HEK293 (cell line): ENCODE measurements at regions not wholly inside any gene's neighbourhood (a gene's known extent, or its start where the extent isn't known, plus 50 kb on each side); places are given as distances from the start of the nearest gene placed in this dataset.

Experiments
- CTCF ChIA-PET: fragments of 350-600 bp; formaldehyde crosslinking; extraction: SDS; loops from one replicate; lab custom pipeline; 2021; ENCODE audit warnings: antibody characterized with exemption; lab: Yijun Ruan, JAX
- POLR2A ChIA-PET: fragments of 300-600 bp; formaldehyde crosslinking; extraction: SDS; loops from one replicate; lab custom pipeline; 2020; ENCODE audit warnings: antibody characterized with exemption, inconsistent platforms; lab: Yijun Ruan, JAX
- H3K27ac ChIP-seq: fragments of 200-500 bp; sonication (Bioruptor generic); 2 replicates; pipeline ENCODE4 v1.5.1; 2014; ENCODE audit warnings: low read depth, low read length, control low read depth, inconsistent platforms; ENCODE audit errors: extremely low read depth
- H3K36me3 ChIP-seq, 2 experiments: fragments of 200-500 bp in 1 of 2; sonication (Bioruptor generic) in 1 of 2; 1 replicate in 1 of 2; 2 replicates in 1 of 2; pipeline ENCODE4 v1.5.1; 2014 to 2017; ENCODE audit warnings: inconsistent platforms in 2 of 2, low read length in 2 of 2; ENCODE audit not compliant: control insufficient read depth in 2 of 2, insufficient read depth in 1 of 2
- H3K4me1 ChIP-seq: fragments of 200-500 bp; sonication (Bioruptor generic); 2 replicates; pipeline ENCODE4 v1.5.1; 2014; ENCODE audit warnings: mild to moderate bottlenecking, low read length, inconsistent platforms; ENCODE audit not compliant: control insufficient read depth, insufficient read depth
- H3K4me3 ChIP-seq: 2 replicates; pipeline ENCODE4 v1.5.1; 2011; ENCODE audit warnings: low read depth, mild to moderate bottlenecking, control low read depth, low read length, moderate library complexity
- H3K9me3 ChIP-seq: fragments of 200-500 bp; sonication (Bioruptor generic); 2 replicates; pipeline ENCODE4 v1.5.1; 2014; ENCODE audit warnings: low read depth, low read length, inconsistent platforms; ENCODE audit not compliant: control insufficient read depth, insufficient read depth
- AEBP2 ChIP-seq: fragments of 450-650 bp; formaldehyde crosslinking; IDR thresholded peaks from 2 replicates; pipeline ENCODE4 v1.5.1; 2016; ENCODE audit warnings: missing biosample characterization, missing genetic modification characterization, borderline replicate concordance
- MEIS1 ChIP-seq: sonication (generic); formaldehyde crosslinking; IDR thresholded peaks from 2 replicates; pipeline ENCODE4 v1.8.1; 2022; ENCODE audit warnings: missing genetic modification reagents, mild to moderate bottlenecking, borderline replicate concordance
- PATZ1 ChIP-seq: fragments of 450-650 bp; formaldehyde crosslinking; IDR thresholded peaks from 2 replicates; pipeline ENCODE4 v1.5.1; 2016; ENCODE audit warnings: missing biosample characterization, missing genetic modification characterization
- PRDM10 ChIP-seq: fragments of 450-650 bp; formaldehyde crosslinking; IDR thresholded peaks from 2 replicates; pipeline ENCODE4 v1.5.1; 2016; ENCODE audit warnings: missing biosample characterization, missing genetic modification characterization
- REST ChIP-seq: fragments of 450-650 bp; formaldehyde crosslinking; IDR thresholded peaks from 2 replicates; pipeline ENCODE4 v1.5.1; 2016; ENCODE audit warnings: missing biosample characterization, missing genetic modification characterization
- ZBTB6 ChIP-seq: fragments of 450-650 bp; formaldehyde crosslinking; IDR thresholded peaks from 2 replicates; pipeline ENCODE4 v1.5.1; 2017; ENCODE audit warnings: missing biosample characterization, missing genetic modification characterization
- ZNF138 ChIP-seq: fragments of 450-650 bp; formaldehyde crosslinking; IDR thresholded peaks from 2 replicates; pipeline ENCODE4 v1.5.1; 2016; ENCODE audit warnings: missing biosample characterization, missing genetic modification characterization, borderline replicate concordance
- ZNF157 ChIP-seq: fragments of 450-650 bp; formaldehyde crosslinking; IDR thresholded peaks from 2 replicates; pipeline ENCODE4 v1.5.1; 2016; ENCODE audit warnings: missing biosample characterization, missing genetic modification characterization
- ZNF18 ChIP-seq: fragments of 450-650 bp; formaldehyde crosslinking; IDR thresholded peaks from 2 replicates; pipeline ENCODE4 v1.5.1; 2016; ENCODE audit warnings: missing biosample characterization, missing genetic modification characterization
- ZNF239 ChIP-seq: fragments of 450-650 bp; formaldehyde crosslinking; IDR thresholded peaks from 2 replicates; pipeline ENCODE4 v1.5.1; 2016; ENCODE audit warnings: missing biosample characterization, missing genetic modification characterization
- ZNF24 ChIP-seq: fragments of 450-650 bp; formaldehyde crosslinking; IDR thresholded peaks from 2 replicates; pipeline ENCODE4 v1.5.1; 2016; ENCODE audit warnings: missing biosample characterization, missing genetic modification characterization
- ZNF302 ChIP-seq: fragments of 450-650 bp; formaldehyde crosslinking; IDR thresholded peaks from 2 replicates; pipeline ENCODE4 v1.5.1; 2016; ENCODE audit warnings: missing biosample characterization, missing genetic modification characterization, low read depth
- ZNF335 ChIP-seq: fragments of 450-650 bp; formaldehyde crosslinking; conservative IDR thresholded peaks from 2 replicates; pipeline ENCODE4 v1.5.1; 2016; ENCODE audit warnings: missing biosample characterization, missing genetic modification characterization
- ZNF341 ChIP-seq: fragments of 450-650 bp; formaldehyde crosslinking; IDR thresholded peaks from 2 replicates; pipeline ENCODE4; 2016; ENCODE audit warnings: low read depth, missing biosample characterization, missing genetic modification characterization
- ZNF362 ChIP-seq: fragments of 450-650 bp; formaldehyde crosslinking; IDR thresholded peaks from 2 replicates; pipeline ENCODE4 v1.5.1; 2016; ENCODE audit warnings: missing biosample characterization, missing genetic modification characterization
- ZNF571 ChIP-seq: fragments of 450-650 bp; formaldehyde crosslinking; IDR thresholded peaks from 2 replicates; pipeline ENCODE4 v1.5.0; 2017; ENCODE audit warnings: missing biosample characterization, missing genetic modification characterization
- ZNF645 ChIP-seq: fragments of 450-650 bp; formaldehyde crosslinking; IDR thresholded peaks from 2 replicates; pipeline ENCODE4; 2016; ENCODE audit warnings: missing biosample characterization, missing genetic modification characterization
- ZNF658 ChIP-seq: fragments of 450-650 bp; formaldehyde crosslinking; IDR thresholded peaks from 2 replicates; pipeline ENCODE4; 2016; ENCODE audit warnings: missing biosample characterization, missing genetic modification characterization
- ZNF785 ChIP-seq: fragments of 450-650 bp; formaldehyde crosslinking; IDR thresholded peaks from 2 replicates; pipeline ENCODE4 v1.5.1; 2016; ENCODE audit warnings: missing biosample characterization, missing genetic modification characterization

- H3K27ac ChIP-seq: no peak overlapping the region
- ChIA-PET POLR2A (interaction anchor here (0.6 kb wide), 1 partner anchor 141 kb away, joined by 3 read pairs; no protein-coding TSS in a partner anchor), CTCF (no interaction called here)
- H3K4me3 ChIP-seq: no peak overlapping the region
- H3K36me3 ChIP-seq: no peaks in the 10 kb centered on the region
- no peaks in the 10 kb centered on the region for H3K4me1 ChIP-seq
- H3K9me3 ChIP-seq: no peaks in the 10 kb centered on the region
- TF ChIP-seq ZNF785 (tag by site-specific recombination) (no peak), MEIS1 (CRISPR knock-in tag) (no peak), ZNF18 (tag by site-specific recombination) (no peak), PATZ1 (tag by site-specific recombination) (no peak), PRDM10 (tag by site-specific recombination) (0 out of 2 replicates have a peak, but pooled peaks have one; percentile 10), REST (tag by site-specific recombination) (no peak), ZNF571 (tag by site-specific recombination) (no peak), ZNF335 (0 out of 2 replicates have a peak, but pooled peaks have one; percentile 15), ZNF138 (no peak), ZNF24 (tag by site-specific recombination) (0 out of 2 replicates have a peak, but pooled peaks have one; percentile 18), ZNF239 (tag by site-specific recombination) (no peak), ZNF362 (tag by site-specific recombination) (peak; percentile 47; the same call in 1 of the 2 replicates), ZNF645 (tag by site-specific recombination) (no peak), ZNF341 (tag by site-specific recombination) (no peak), ZNF658 (tag by site-specific recombination) (no peak), ZBTB6 (tag by site-specific recombination) (no peak), ZNF157 (tag by site-specific recombination) (no peak), ZNF302 (no peak), AEBP2 (no peak)
Observed at GRCh38 chr3:150268426-150269391, 139.4 kb upstream of the TSC22D2 start.
